K562 (cell line): ENCODE measurements at regions not wholly inside any gene's neighbourhood (a gene's known extent, or its start where the extent isn't known, plus 50 kb on each side); places are given as distances from the start of the nearest gene placed in this dataset.

Experiments used
- ATAC-seq: fragments of 200-7000 bp; cut with Tn5 transposase; 3 replicates; pipeline ENCODE4 v1.9.1; 2020; ENCODE audit warnings: moderate library complexity
- BruUV-seq: library from RNA; stranded (reverse); fragments of 400-500 nt; replicated peaks from 2 replicates; lab custom pipeline; 2021; lab: Mats Ljungman, UMichigan
- CTCF ChIA-PET: fragments of 300-600 bp; formaldehyde crosslinking; extraction: SDS; loops from one replicate; lab custom pipeline; 2021; ENCODE audit warnings: low intra/inter-chr PET ratio; lab: Yijun Ruan, JAX
- POLR2A ChIA-PET: fragments of 300-600, 350-650 bp; sonication (Branson Sonifier 250); formaldehyde crosslinking; extraction: SDS; loops from one replicate; lab custom pipeline; 2021; ENCODE audit warnings: antibody characterized with exemption, inconsistent platforms; lab: Yijun Ruan, JAX
- DNase-seq, 4 experiments: peaks; one replicate each; pipeline versions ENCODE4 v3.0.0 to v3.0.0-alpha.2; 2011 to 2018; ENCODE audit warnings: low spot score in 3 of 4, mixed read lengths in 3 of 4; ENCODE audit errors: extremely low read depth in 1 of 4
- FAIRE-seq: peaks from 2 replicates; lab custom pipeline; 2011; peaks lifted over from hg19 to GRCh38; lab: Jason Lieb, UNC
- H2AFZ ChIP-seq: 2 replicates; pipeline ENCODE4 v1.6.0; 2011; ENCODE audit warnings: low read depth, low read length, control low read depth, inconsistent platforms
- H3K27ac ChIP-seq: fragments of 200-600 bp; 3 replicates; pipeline ENCODE4 v1.8.0; 2011; ENCODE audit warnings: low read depth, mild to moderate bottlenecking, control low read depth, inconsistent platforms, low read length, moderate library complexity, mixed read lengths; ENCODE audit errors: extremely low read depth
- H3K27me3 ChIP-seq, 2 experiments: fragments of 300-600 bp in 1 of 2; 2 replicates in 1 of 2; 3 replicates in 1 of 2; pipeline versions ENCODE4 v1.6.0 to v1.8.0; 2011; ENCODE audit warnings: inconsistent platforms in 2 of 2, low read length in 2 of 2, mild to moderate bottlenecking in 1 of 2, mixed read lengths in 1 of 2, moderate library complexity in 1 of 2; ENCODE audit not compliant: control insufficient read depth in 2 of 2, insufficient read depth in 2 of 2
- H3K36me3 ChIP-seq: fragments of 300-600 bp; 3 replicates; pipeline ENCODE4 v1.8.0; 2011; ENCODE audit warnings: mild to moderate bottlenecking, low read length, inconsistent platforms; ENCODE audit not compliant: control insufficient read depth, insufficient read depth
- H3K4me1 ChIP-seq, 2 experiments: fragments of 200-600 bp in 1 of 2; replicated peaks in 1 of 2; 2 replicates in 1 of 2; 3 replicates in 1 of 2; pipeline versions ENCODE4 v1.5.1 to v1.8.0; 2011; ENCODE audit warnings: inconsistent platforms in 2 of 2, low read length in 2 of 2, mild to moderate bottlenecking in 1 of 2, mixed read lengths in 1 of 2, moderate library complexity in 1 of 2; ENCODE audit not compliant: control insufficient read depth in 2 of 2, insufficient read depth in 2 of 2
- H3K4me2 ChIP-seq: 2 replicates; pipeline ENCODE4 v1.6.1; 2011; ENCODE audit warnings: low read length, control low read depth, inconsistent platforms, mixed read lengths; ENCODE audit not compliant: insufficient read depth
- H3K4me3 ChIP-seq: fragments of 200-600 bp; sonication (generic), shearing (Covaris generic); 2 replicates; pipeline ENCODE4 v1.5.1; 2016; ENCODE audit warnings: control low read depth, inconsistent platforms
- H3K79me2 ChIP-seq: fragments of 200-600 bp; 3 replicates; pipeline ENCODE4 v1.8.0; 2011; ENCODE audit warnings: low read length, inconsistent platforms; ENCODE audit not compliant: control insufficient read depth, insufficient read depth
- H3K9ac ChIP-seq, 2 experiments: 2 replicates each; pipeline versions ENCODE4 v1.6.0 to v1.6.1; 2011; ENCODE audit warnings: low read depth in 2 of 2, low read length in 2 of 2, control low read depth in 1 of 2, inconsistent platforms in 1 of 2, mild to moderate bottlenecking in 1 of 2, mixed read lengths in 1 of 2; ENCODE audit not compliant: insufficient read depth in 1 of 2
- H3K9me1 ChIP-seq: one replicate; pipeline ENCODE4 v1.6.0; 2011; ENCODE audit warnings: inconsistent platforms, mild to moderate bottlenecking, low read length, moderate library complexity; ENCODE audit not compliant: control insufficient read depth, insufficient read depth
- H3K9me3 ChIP-seq: replicated peaks from 2 replicates; pipeline ENCODE4 v1.5.1; 2011; ENCODE audit warnings: low read depth, low read length, inconsistent platforms; ENCODE audit not compliant: control insufficient read depth, insufficient read depth
- H4K20me1 ChIP-seq: replicated peaks from 2 replicates; pipeline ENCODE4 v1.6.1; 2011; ENCODE audit warnings: low read length, inconsistent platforms, mixed read lengths; ENCODE audit not compliant: control insufficient read depth, insufficient read depth
- BCOR ChIP-seq: fragments of 450-650 bp; IDR thresholded peaks from 2 replicates; pipeline ENCODE4 v1.6.1; 2016
- ETV5 ChIP-seq: sonication (generic); formaldehyde crosslinking; IDR thresholded peaks from 2 replicates; pipeline ENCODE4 v1.4.0; 2020; ENCODE audit warnings: low read depth, mild to moderate bottlenecking, missing genetic modification reagents
- KLF16 ChIP-seq: IDR thresholded peaks from 2 replicates; pipeline ENCODE4 v1.6.1; 2016; ENCODE audit warnings: antibody characterized with exemption
- PHF8 ChIP-seq: fragments of 200-600 bp; sonication (generic); IDR thresholded peaks from 2 replicates; pipeline ENCODE4 v1.6.1; 2012; ENCODE audit warnings: mixed run types, mild to moderate bottlenecking, inconsistent platforms, low read length, moderate library complexity, borderline replicate concordance
- RBM25 ChIP-seq: fragments of 200-400 bp; formaldehyde crosslinking; IDR thresholded peaks from 2 replicates; pipeline ENCODE4 v1.6.1; 2018; ENCODE audit warnings: low read length, low read depth, moderate library complexity; ENCODE audit not compliant: severe bottlenecking
- RCOR1 ChIP-seq, 2 experiments: IDR thresholded peaks; 2 replicates each; pipeline ENCODE4 v1.6.1; 2012; ENCODE audit warnings: low read depth in 2 of 2, low read length in 2 of 2, borderline replicate concordance in 1 of 2, improper control_type of control experiment in 1 of 2
- SLC30A9 ChIP-seq: fragments of 250-450 bp; sonication (Bioruptor Pico); IDR thresholded peaks from 2 replicates; pipeline ENCODE4 v1.8.0; 2022; ENCODE audit warnings: mild to moderate bottlenecking, moderate library complexity
- SMARCA5 ChIP-seq: fragments of 450-650 bp; IDR thresholded peaks from 2 replicates; pipeline ENCODE4 v1.6.1; 2016
- ZBTB9 ChIP-seq: fragments of 450-650 bp; formaldehyde crosslinking; IDR thresholded peaks from 2 replicates; pipeline ENCODE4 v1.4.0; 2020; ENCODE audit warnings: mild to moderate bottlenecking, moderate library complexity
- ZNF197 ChIP-seq: fragments of 200-800 bp; sonication (Bioruptor generic); IDR thresholded peaks from 2 replicates; pipeline ENCODE4 v1.6.1; 2016; ENCODE audit warnings: low read depth, missing genetic modification characterization, missing compliant biosample characterization
- ZNF449 ChIP-seq: fragments of 250-450 bp; sonication (Bioruptor Pico); IDR thresholded peaks from 2 replicates; pipeline ENCODE4 v1.8.0; 2022; ENCODE audit warnings: moderate library complexity, mild to moderate bottlenecking, inconsistent platforms
- ZNF699 ChIP-seq: fragments of 250-450 bp; sonication (Bioruptor Pico); IDR thresholded peaks from 2 replicates; pipeline ENCODE4 v1.8.0; 2021; ENCODE audit warnings: mild to moderate bottlenecking, moderate library complexity; ENCODE audit not compliant: insufficient replicate concordance
- WGBS: fragments of 100-300 bp; shearing (Covaris generic); methylation state at CpG from one replicate; pipeline ENCODE4 v1.1.6; 2016; ENCODE audit warnings: low coverage, mixed read lengths; ENCODE audit not compliant: insufficient coverage; ENCODE audit errors: missing lambda C conversion rate; 5-methylcytosine and 5-hydroxymethylcytosine counted together
- in situ Hi-C: fragments of 300-500 bp; cut with MboI; formaldehyde crosslinking; loops from 4 replicates; pipeline ENCODE4 v1.15.0; 2018; ENCODE audit warnings: inconsistent platforms, mixed read lengths
- intact Hi-C: fragments of 100-400 bp; cut with micrococcal nuclease; formaldehyde crosslinking; loops from 2 replicates; pipeline ENCODE4 v1.14.2; 2022
- TF ChIP-seq, protein P1 (sequence below): IDR thresholded peaks from 3 replicates; pipeline ENCODE4 v1.6.1; 2011; ENCODE audit warnings: borderline replicate concordance, mild to moderate bottlenecking, moderate library complexity; ENCODE audit not compliant: insufficient read length; ENCODE audit errors: extremely low read depth

GRCh38 chr14:96959992-96960391, 162.8 kb downstream of the VRK1 start:
- no peak overlapping the region for H2AFZ ChIP-seq
- no peaks in the 10 kb centered on the region for H4K20me1 ChIP-seq
- WGBS: 0% methylated on average over 1 of the region's 1 CpG
- peaks cover 0 to 6% of the 10 kb centered on the region in 2 experiments; a peak in 1 of 5 replicates for H3K27me3 ChIP-seq
- FAIRE-seq (no peak), DNase-seq (no peak), ATAC-seq (no peak)
- ChIA-PET CTCF (no interaction called here), POLR2A (interaction anchor here (0.8 kb wide), 1 partner anchor 16 kb away, joined by 3 read pairs; no protein-coding TSS in a partner anchor)
- H3K4me2 ChIP-seq: no peak overlapping the region
- no TSS peak for BruUV-seq
- no peak for TF ChIP-seq ZNF699 (CRISPR knock-in tag)
- TF ChIP-seq ZNF449 (CRISPR knock-in tag): no peak
- TF ChIP-seq PHF8: no peak
- no peak for TF ChIP-seq ZBTB9 (CRISPR knock-in tag)
- TF ChIP-seq SLC30A9 (CRISPR knock-in tag): no peak
- TF ChIP-seq RCOR1 (IDR thresholded peaks at IDR 0.05; ENCODE audit: borderline replicate concordance in 1 of 2, low read depth in 2 of 2, low read length in 2 of 2): 0 out of 4 replicates have a peak, but pooled peaks of 1 of the 2 experiments have one; percentile 31
- TF ChIP-seq, protein P1, sequence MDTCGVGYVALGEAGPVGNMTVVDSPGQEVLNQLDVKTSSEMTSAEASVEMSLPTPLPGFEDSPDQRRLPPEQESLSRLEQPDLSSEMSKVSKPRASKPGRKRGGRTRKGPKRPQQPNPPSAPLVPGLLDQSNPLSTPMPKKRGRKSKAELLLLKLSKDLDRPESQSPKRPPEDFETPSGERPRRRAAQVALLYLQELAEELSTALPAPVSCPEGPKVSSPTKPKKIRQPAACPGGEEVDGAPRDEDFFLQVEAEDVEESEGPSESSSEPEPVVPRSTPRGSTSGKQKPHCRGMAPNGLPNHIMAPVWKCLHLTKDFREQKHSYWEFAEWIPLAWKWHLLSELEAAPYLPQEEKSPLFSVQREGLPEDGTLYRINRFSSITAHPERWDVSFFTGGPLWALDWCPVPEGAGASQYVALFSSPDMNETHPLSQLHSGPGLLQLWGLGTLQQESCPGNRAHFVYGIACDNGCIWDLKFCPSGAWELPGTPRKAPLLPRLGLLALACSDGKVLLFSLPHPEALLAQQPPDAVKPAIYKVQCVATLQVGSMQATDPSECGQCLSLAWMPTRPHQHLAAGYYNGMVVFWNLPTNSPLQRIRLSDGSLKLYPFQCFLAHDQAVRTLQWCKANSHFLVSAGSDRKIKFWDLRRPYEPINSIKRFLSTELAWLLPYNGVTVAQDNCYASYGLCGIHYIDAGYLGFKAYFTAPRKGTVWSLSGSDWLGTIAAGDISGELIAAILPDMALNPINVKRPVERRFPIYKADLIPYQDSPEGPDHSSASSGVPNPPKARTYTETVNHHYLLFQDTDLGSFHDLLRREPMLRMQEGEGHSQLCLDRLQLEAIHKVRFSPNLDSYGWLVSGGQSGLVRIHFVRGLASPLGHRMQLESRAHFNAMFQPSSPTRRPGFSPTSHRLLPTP: no peak
- no peak for TF ChIP-seq ZNF197 (CRISPR knock-in tag)
- TF ChIP-seq KLF16: no peak
- TF ChIP-seq SMARCA5: peak; percentile 31; the same call in 1 of the 2 replicates
- TF ChIP-seq BCOR: peak; percentile 68
- TF ChIP-seq RBM25: peak; percentile 65
- TF ChIP-seq ETV5 (CRISPR knock-in tag): no peak
- intact Hi-C loops: no loop called here
- no peaks in the 10 kb centered on the region for H3K9me1 ChIP-seq
- no peaks in the 10 kb centered on the region for H3K79me2 ChIP-seq
- H3K27ac ChIP-seq: no peak overlapping the region
- H3K9ac ChIP-seq: no peak overlapping the region
- no peak overlapping the region for H3K4me3 ChIP-seq
- H3K9me3 ChIP-seq: no peaks in the 10 kb centered on the region
- in situ Hi-C loops: no loop called here
- H3K4me1 ChIP-seq: no peaks in the 10 kb centered on the region; a peak in 1 of 5 replicates
- H3K36me3 ChIP-seq: no peaks in the 10 kb centered on the region
